Islet of Langerhans (tissue), 1 donor: ENCODE measurements at regions not wholly inside any gene's neighbourhood (a gene's known extent, or its start where the extent isn't known, plus 50 kb on each side); places are given as distances from the start of the nearest gene placed in this dataset.
A peak's percentile ranks its signal among the peaks of the same experiment; 100 is the strongest.

Experiments used
- FAIRE-seq: peaks from one replicate; lab custom pipeline; 2011; peaks lifted over from hg19 to GRCh38; lab: Jason Lieb, UNC

- no peak for FAIRE-seq
These were observed 494.9 kb upstream of the ATP2B1 start for GRCh38 chr12:90203556-90203955.

DNA sequence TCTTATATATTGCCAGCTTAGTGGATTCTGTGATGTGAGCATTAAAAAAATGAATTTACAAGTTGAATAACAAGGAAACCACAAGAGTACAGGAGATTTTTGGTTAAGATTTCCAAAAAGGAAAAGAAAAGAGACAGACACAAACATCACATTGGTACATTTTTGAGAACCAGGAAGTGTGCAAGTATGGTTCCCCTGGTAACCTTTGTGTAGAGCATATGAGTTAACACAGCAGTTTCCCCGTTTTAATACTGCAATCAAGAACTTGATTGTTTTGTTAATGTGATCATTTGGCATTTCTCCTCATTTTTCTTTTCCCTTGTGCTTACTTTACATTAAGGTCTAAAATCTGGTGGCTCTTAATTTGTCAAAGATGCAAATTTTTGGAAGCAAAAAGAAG, 490.4 kb upstream of the ATP2B1 start:
- FAIRE-seq = peak; percentile 81

- FAIRE-seq = no peak
These were observed 484.9 kb upstream of the ATP2B1 start for GRCh38 chr12:90193500-90193899.

GRCh38 chr12:90188857-90189256, 480.2 kb upstream of the ATP2B1 start:
- FAIRE-seq = no peak

GRCh38 chr12:90183201-90183600, 474.6 kb upstream of the ATP2B1 start:
- no peak for FAIRE-seq

GRCh38 chr12:90181216-90181615, 472.6 kb upstream of the ATP2B1 start:
- FAIRE-seq = no peak

DNA sequence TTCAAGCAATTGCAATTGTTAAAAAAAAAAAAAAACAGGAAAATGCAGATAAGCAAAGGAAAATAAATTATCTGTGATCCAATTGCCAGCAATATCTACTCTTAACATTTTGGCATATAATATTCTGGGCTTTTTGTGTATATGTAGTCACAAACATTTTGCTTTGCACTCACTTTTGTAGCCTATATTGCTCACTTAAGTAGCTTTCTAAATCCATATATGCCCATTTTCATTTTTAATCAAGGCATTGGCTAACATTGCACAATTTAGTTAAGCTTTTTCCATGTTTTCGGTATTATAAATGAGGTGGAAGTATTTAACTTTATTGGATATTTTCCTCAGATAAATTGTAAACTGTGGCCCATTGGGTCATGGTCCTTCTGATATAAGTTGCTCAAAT, 466.3 kb upstream of the ATP2B1 start:
- FAIRE-seq = no peak

GRCh38 chr12:90174198-90174510, 465.5 kb upstream of the ATP2B1 start:
- FAIRE-seq = no peak

DNA sequence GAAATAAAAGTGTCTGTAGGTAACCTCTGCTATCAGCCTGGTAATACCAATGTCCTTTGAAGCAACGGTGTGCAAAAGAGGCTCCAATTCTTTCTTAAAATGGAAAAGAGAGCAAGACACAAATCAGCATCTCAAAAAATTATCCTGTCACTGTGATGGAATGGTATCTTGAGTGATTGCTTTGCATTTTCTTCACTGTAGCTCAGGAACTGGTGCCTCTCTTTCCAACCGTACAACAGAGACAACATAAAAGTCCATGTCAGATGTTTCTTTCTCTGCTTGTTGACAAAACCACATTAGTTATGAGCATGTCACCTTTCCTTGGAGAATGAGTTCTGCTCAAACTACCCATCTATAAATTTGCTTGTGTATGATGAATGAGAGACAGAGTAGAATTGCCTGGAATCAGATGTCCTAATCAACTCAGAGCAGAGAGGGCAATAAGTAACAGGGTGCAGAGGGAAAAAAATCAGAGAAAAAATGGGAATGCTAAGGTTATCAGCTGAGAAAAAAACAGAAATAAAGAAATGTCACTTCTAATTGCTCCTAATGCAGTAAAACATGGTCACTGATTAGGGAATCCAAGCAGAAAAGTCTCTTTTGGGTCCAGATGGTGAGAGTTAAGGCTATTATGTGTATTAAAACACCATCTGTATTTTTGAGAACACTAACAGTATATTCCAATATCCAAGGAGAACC, 465.0 kb upstream of the ATP2B1 start:
- peak; percentile 99 for FAIRE-seq

DNA sequence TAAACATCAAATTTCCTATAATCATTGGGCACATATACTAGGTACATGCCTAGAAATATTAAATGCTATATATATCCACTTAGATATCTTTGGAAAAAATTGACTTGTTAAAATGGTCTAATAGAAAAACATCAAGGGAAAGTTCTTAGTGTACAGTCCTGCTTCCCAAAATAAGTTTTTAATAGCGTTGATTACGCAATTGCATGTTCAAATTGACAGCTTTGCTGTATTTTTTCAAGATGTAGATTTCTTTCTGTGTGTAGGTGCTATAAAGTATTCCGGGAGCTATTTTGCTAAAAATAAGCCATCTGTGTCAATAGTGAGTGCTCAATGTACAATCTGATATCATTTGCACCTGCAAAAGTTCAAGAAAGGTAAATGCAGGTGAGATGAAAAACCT, 463.9 kb upstream of the ATP2B1 start:
- FAIRE-seq = peak; percentile 90

DNA sequence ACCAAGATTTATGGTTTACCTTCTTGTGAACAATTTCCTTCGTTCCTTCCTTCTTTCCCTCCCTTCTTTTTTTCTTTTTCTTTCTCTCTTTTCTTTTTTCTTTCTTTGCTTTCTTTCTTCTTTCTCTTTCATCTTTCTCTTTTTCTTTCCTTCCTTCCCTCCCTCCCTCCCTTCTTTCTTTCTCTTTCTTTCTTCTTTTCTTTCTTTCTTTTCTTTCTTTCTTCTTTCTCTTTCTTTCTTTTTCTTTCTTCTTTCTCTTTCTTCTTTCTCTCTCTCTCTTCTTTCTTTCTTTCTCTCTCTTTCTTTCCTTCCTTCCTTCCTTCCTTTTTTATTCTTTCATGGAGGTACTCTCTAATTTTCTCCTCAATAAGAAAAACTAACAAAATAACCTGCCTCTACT, 462.1 kb upstream of the ATP2B1 start:
- no peak for FAIRE-seq

DNA sequence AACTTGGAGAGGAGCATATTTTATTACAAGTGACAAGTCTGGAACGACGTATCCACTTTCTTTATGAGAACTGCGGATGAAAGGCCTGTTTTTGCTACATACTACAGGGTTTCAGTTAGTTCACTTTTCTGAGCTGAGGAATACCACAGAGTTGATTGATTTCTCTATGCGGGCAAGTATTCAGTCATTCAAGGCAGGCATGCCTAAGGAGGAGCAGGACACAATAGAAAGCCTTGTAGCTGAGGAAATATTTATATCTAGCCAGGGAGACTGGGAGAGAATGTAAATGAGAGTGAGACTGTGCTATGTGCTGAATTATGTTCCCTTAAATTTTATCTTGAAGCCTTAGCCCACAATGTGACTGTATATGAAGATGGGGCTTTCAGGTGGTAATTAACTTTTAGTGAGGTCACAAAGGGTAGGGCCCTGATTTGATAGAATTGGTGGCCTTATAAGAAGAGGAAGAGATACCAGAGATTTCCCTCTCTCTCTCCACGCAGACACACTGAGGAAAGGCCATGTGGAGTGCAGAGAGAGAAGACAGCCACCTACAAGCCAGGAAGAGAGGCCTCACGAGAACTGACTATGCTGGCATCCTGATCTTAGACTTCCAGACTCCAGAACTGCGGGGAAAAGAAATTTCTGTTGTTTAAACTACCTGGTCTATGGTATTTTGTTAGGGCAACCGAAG, 459.0 kb upstream of the ATP2B1 start:
- no peak for FAIRE-seq

DNA sequence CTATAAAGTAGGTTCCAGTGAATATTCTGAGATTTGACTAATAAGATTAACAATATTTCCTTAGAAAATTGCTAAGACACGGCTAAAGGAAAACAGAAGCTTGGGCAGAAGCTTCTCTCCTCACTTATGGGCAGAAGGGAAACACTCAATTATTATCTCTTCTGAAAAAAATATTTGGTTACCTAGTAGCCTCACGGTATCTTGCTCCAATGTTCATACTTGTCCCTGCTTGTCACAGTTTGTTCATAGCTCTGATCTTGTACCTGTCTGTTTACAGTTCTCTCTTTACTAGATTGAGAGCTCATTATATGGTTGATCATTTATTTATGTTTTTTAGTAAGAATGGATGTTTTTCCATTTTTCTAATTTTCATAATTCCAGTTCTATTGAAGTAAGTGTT, 458.0 kb upstream of the ATP2B1 start:
- peak; percentile 71 for FAIRE-seq

GRCh38 chr12:90166012-90166411, 457.4 kb upstream of the ATP2B1 start:
- no peak for FAIRE-seq

GRCh38 chr12:90163975-90164374, 455.3 kb upstream of the ATP2B1 start:
- FAIRE-seq = no peak

- FAIRE-seq = no peak
These were observed 445.2 kb upstream of the ATP2B1 start for GRCh38 chr12:90153827-90154226.

- no peak for FAIRE-seq
These were observed 444.4 kb upstream of the ATP2B1 start for GRCh38 chr12:90152897-90153624.

- FAIRE-seq = no peak
These were observed 442.9 kb upstream of the ATP2B1 start for GRCh38 chr12:90151491-90152015.

DNA sequence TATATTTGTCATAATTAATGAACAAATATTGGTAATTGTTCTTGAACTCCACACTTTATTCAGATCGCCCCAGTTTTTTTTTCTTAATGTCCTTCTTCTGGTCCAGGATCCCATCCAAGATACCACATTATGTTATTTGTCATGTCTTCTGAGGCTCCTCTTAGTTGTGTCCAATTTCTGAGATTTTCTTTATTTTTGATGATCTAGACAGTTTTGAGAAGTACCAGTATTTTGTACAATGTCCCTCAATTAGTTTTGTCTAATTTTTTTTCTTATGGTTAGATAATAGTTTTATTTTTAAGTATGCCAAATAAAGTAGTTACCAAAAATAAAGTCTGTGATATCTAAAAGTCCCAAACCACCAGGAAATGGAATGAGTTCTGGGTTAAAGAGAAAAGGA, 440.8 kb upstream of the ATP2B1 start:
- FAIRE-seq = no peak

DNA sequence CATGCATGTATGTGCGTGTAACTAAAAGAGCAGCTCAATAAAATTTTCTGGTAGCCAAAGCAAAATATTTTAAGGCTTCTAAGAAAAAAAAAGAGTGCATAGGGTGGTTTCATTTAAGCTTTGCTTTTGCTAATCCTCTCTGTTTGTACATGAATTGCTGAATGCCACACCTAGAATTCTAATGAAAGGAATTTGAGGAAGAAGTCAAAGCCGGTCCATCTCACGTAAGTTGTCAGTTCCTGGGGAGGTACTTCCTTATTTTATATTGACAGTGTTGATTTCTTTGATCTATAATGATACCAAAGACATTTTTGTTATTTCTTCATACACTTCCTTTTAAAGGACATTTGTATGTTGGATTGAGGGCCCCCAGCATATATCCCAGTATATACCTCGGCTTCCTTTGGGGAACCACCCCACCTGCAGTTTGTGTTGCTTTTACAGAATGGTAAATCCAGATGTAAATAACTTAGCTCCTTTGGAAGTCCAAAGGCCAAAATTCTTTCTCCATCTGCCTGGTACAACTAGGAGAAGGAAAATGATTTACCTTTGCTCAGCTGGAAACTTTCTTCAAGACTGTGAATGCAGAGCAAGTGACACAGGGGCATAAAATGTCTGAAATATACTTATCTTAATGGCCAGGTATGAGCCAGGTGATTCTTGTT, 420.9 kb upstream of the ATP2B1 start:
- peak; percentile 27 for FAIRE-seq

DNA sequence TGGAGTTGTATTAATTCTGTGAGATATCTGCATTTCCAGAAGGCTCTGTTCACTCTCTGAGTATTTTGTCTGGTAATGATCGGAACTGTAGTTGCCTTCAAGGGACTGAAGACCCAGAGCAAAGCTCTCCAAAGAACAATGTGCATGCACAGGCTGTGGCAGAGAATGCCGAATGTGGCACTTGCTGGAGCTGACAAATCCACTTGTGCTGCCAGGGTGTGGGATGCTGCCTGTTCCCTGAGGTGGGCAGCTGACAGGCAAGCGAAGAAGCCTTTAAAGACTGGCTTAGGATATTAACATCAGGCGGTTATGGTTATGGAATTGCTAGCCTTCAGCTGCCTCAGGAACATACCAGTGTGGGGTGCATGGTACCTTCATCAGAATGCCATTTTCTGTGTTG, 419.9 kb upstream of the ATP2B1 start:
- no peak for FAIRE-seq

GRCh38 chr12:90126125-90126524, 417.5 kb upstream of the ATP2B1 start:
- no peak for FAIRE-seq

GRCh38 chr12:90124914-90125313, 416.3 kb upstream of the ATP2B1 start:
- FAIRE-seq = peak; percentile 9
